ENCODE measurements at regions not wholly inside any gene's neighbourhood (a gene's known extent, or its start where the extent isn't known, plus 50 kb on each side); places are given as distances from the start of the nearest gene placed in this dataset.

GRCh38 chr5:167061695-167062094 is 1229.8 kb upstream of the WWC1 start:
- TF ChIP-seq CTCF (IDR thresholded peaks at IDR 0.05): no peak

GRCh38 chr5:167063116-167063515 is 1228.3 kb upstream of the WWC1 start:
- no peak for TF ChIP-seq CTCF (IDR thresholded peaks at IDR 0.05)

GRCh38 chr5:167063788-167064187 is 1227.7 kb upstream of the WWC1 start:
- TF ChIP-seq CTCF (IDR thresholded peaks at IDR 0.05): no peak

- TF ChIP-seq CTCF (IDR thresholded peaks at IDR 0.05): no peak
Measured at GRCh38 chr5:167064198-167064776, 1227.2 kb upstream of the WWC1 start.

- TF ChIP-seq CTCF (IDR thresholded peaks at IDR 0.05): no peak
Measured at GRCh38 chr5:167065794-167066193, 1225.7 kb upstream of the WWC1 start.

- TF ChIP-seq CTCF (IDR thresholded peaks at IDR 0.05): no peak
Measured at GRCh38 chr5:167071981-167072610, 1219.3 kb upstream of the WWC1 start.

GRCh38 chr5:167081561-167081960 is 1209.9 kb upstream of the WWC1 start:
- no peak for TF ChIP-seq CTCF (IDR thresholded peaks at IDR 0.05)

GRCh38 chr5:167096816-167097215 is 1194.6 kb upstream of the WWC1 start:
- no peak for TF ChIP-seq CTCF (IDR thresholded peaks at IDR 0.05)

Measured in LNCAP (cell line).